Gastrocnemius medialis (tissue), 4 donors: ENCODE measurements at regions not wholly inside any gene's neighbourhood (a gene's known extent, or its start where the extent isn't known, plus 50 kb on each side); places are given as distances from the start of the nearest gene placed in this dataset.

Source experiments
- ATAC-seq, 2 donors: fragments of 150-250 bp; one replicate each; pipeline ENCODE4 v1.9.1; 2016
- DNase-seq, 2 donors: peaks; one replicate each; pipeline ENCODE4 v3.0.0-alpha.2; 2019
- H3K27ac ChIP-seq, 4 donors: fragments of 200-600 bp; sonication (generic); 1 replicate in 1 of 4; 2 replicates in 3 of 4; pipeline ENCODE4 v1.5.1; 2016 to 2018; ENCODE audit warnings: mild to moderate bottlenecking in 2 of 4, moderate library complexity in 1 of 4
- H3K27me3 ChIP-seq, 3 donors: fragments of 200-600 bp; sonication (generic) in 2 of 3; 1 replicate in 1 of 3; 2 replicates in 2 of 3; pipeline versions ENCODE4 v1.5.1 to v1.6.0; 2016 to 2019; ENCODE audit warnings: mild to moderate bottlenecking in 1 of 3, moderate library complexity in 1 of 3
- H3K36me3 ChIP-seq, 2 donors: fragments of 200-600 bp; sonication (generic) in 1 of 2; one replicate each; pipeline ENCODE4 v1.5.1; 2017 to 2018
- H3K4me1 ChIP-seq, 2 donors: fragments of 200-600 bp; sonication (generic) in 1 of 2; one replicate each; pipeline ENCODE4 v1.5.1; 2016 to 2017; ENCODE audit warnings: mild to moderate bottlenecking in 2 of 2
- H3K4me3 ChIP-seq, 4 donors: fragments of 200-600 bp; sonication (generic) in 3 of 4; 1 replicate in 1 of 4; 2 replicates in 3 of 4; pipeline ENCODE4 v1.5.1; 2016 to 2019; ENCODE audit warnings: mild to moderate bottlenecking in 2 of 4
- H3K9me3 ChIP-seq, 3 donors: fragments of 200-600 bp; sonication (generic) in 2 of 3; 1 replicate in 1 of 3; 2 replicates in 2 of 3; pipeline ENCODE4 v1.5.1; 2016 to 2019
- POLR2A ChIP-seq, 2 donors: fragments of 450-650 bp; IDR thresholded peaks; one replicate each; pipeline ENCODE4 v1.6.1; 2017; ENCODE audit warnings: antibody characterized with exemption in 2 of 2, mild to moderate bottlenecking in 2 of 2, moderate library complexity in 2 of 2
- in situ Hi-C, 4 donors: fragments of 200-750 bp; cut with MboI; loops; one replicate each; pipeline versions ENCODE4 v1.15.0 to v1.8.0; 2017; ENCODE audit warnings: low sequenced_read_pairs in 4 of 4
- intact Hi-C: fragments of 100-400 bp; cut with DNase I; formaldehyde crosslinking; loops from one replicate; pipeline ENCODE4 v1.15.1; 2023; ENCODE audit warnings: low total_unique reads
- TF ChIP-seq, protein P1 (sequence below), 5 experiments: fragments of 450-650 bp in 3 of 5; fragments of 200-600 bp in 2 of 5; sonication (generic) in 2 of 5; IDR thresholded peaks in 4 of 5; conservative IDR thresholded peaks in 1 of 5; 1 replicate in 4 of 5; 2 replicates in 1 of 5; pipeline ENCODE4 v1.5.1; 2016 to 2019; ENCODE audit warnings: antibody characterized with exemption in 5 of 5, mild to moderate bottlenecking in 3 of 5, moderate library complexity in 3 of 5

DNA sequence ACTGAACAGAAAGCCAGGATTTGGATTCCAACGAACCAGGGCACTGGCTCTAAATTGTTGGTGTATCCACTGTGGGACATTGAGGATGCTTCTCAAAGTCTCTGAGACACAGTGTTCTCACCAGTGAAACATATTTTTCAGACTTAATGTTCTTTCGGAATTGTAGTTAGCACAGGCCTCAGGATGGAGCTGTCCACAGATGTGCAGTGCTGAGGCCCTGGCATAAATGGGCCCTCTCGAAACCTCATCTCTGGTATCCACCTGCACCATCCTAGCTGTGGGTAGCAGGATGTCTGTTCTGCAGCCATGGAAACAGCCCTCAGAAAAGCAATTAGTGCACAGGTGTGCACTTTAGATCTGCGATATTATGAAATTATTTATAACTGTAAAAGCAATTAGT, 656.8 kb downstream of the TBC1D22A start:
- H3K27me3 ChIP-seq, result no peaks in the 10 kb centered on the region

DNA sequence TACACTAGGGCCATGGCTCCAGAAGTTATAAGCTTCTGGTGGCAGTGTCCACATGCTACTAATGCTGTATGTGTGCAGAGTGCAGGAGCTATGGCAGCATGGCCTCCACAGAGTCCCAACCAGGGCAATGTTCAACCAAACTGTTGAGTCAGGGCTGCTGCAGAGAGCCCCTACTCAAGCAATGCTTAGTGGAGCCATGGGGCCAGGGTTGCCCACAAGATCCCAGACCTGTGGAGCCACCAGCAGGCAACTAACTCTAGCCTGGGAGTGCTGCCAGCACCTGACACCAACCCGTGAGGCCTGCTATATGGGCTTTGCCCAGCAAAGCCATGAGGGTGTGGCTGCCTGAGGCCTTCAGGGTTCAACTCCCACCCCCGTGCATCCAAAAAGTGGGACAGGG, 655.2 kb downstream of the TBC1D22A start:
- no peak for TF ChIP-seq POLR2A (IDR thresholded peaks at IDR 0.05)
- TF ChIP-seq, protein P1, sequence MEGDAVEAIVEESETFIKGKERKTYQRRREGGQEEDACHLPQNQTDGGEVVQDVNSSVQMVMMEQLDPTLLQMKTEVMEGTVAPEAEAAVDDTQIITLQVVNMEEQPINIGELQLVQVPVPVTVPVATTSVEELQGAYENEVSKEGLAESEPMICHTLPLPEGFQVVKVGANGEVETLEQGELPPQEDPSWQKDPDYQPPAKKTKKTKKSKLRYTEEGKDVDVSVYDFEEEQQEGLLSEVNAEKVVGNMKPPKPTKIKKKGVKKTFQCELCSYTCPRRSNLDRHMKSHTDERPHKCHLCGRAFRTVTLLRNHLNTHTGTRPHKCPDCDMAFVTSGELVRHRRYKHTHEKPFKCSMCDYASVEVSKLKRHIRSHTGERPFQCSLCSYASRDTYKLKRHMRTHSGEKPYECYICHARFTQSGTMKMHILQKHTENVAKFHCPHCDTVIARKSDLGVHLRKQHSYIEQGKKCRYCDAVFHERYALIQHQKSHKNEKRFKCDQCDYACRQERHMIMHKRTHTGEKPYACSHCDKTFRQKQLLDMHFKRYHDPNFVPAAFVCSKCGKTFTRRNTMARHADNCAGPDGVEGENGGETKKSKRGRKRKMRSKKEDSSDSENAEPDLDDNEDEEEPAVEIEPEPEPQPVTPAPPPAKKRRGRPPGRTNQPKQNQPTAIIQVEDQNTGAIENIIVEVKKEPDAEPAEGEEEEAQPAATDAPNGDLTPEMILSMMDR (IDR thresholded peaks at IDR 0.05 in 4 of 5, conservative IDR thresholded peaks at IDR 0.05 in 1 of 5), result no peak
- in situ Hi-C loops, result no loop called here

More for the DNA sequence above, 656.8 kb downstream of the TBC1D22A start:
- no peaks in the 10 kb centered on the region for H3K36me3 ChIP-seq
- in situ Hi-C loops (no loop called here), intact Hi-C loops (no loop called here)
- H3K4me3 ChIP-seq, result no peak overlapping the region
- ATAC-seq, result no peak
- H3K4me1 ChIP-seq, result no peaks in the 10 kb centered on the region
- TF ChIP-seq, protein P1 (IDR thresholded peaks at IDR 0.05 in 4 of 5, conservative IDR thresholded peaks at IDR 0.05 in 1 of 5), result no peak
- no peak for TF ChIP-seq POLR2A (IDR thresholded peaks at IDR 0.05)
- no peak overlapping the region for H3K27ac ChIP-seq
- no peaks in the 10 kb centered on the region for H3K9me3 ChIP-seq
- DNase-seq, result no peak

DNA sequence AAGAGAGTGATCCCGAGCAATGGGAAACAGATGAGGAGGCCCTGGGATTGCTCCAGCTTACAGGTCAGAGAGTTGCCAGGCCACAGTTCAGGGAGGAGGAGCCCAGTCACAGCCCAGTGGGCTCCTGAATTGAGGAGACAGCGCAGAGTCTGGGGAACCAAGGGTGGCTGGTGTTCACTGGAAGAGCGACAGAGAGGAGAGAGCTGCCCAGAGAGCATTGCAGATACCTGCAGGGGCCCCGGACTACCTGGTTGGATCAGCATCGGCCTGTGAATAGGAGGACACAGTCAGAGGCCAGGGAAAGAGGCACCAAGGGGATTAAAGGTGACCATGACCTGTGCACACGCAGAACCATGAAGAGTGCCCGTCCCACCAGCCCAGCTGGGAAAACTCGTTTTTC, 648.6 kb downstream of the TBC1D22A start:
- in situ Hi-C loops (no loop called here), intact Hi-C loops (no loop called here)
- DNase-seq, result no peak
- no peak overlapping the region for H3K4me3 ChIP-seq
- H3K27ac ChIP-seq, result no peak overlapping the region
- TF ChIP-seq POLR2A (IDR thresholded peaks at IDR 0.05), result no peak
- TF ChIP-seq, protein P1 (IDR thresholded peaks at IDR 0.05 in 4 of 5, conservative IDR thresholded peaks at IDR 0.05 in 1 of 5), result no peak
- ATAC-seq, result no peak
- H3K4me1 ChIP-seq, result no peaks in the 10 kb centered on the region
- no peaks in the 10 kb centered on the region for H3K9me3 ChIP-seq
- H3K36me3 ChIP-seq, result no peaks in the 10 kb centered on the region
- H3K27me3 ChIP-seq, result no peaks in the 10 kb centered on the region

More for the DNA sequence above, 655.2 kb downstream of the TBC1D22A start:
- H3K27ac ChIP-seq, result no peak overlapping the region
- no peak for DNase-seq
- intact Hi-C loops, result no loop called here
- ATAC-seq, result no peak
- no peaks in the 10 kb centered on the region for H3K4me1 ChIP-seq
- no peaks in the 10 kb centered on the region for H3K36me3 ChIP-seq
- no peaks in the 10 kb centered on the region for H3K27me3 ChIP-seq
- H3K4me3 ChIP-seq, result no peak overlapping the region
- H3K9me3 ChIP-seq, result no peaks in the 10 kb centered on the region

DNA sequence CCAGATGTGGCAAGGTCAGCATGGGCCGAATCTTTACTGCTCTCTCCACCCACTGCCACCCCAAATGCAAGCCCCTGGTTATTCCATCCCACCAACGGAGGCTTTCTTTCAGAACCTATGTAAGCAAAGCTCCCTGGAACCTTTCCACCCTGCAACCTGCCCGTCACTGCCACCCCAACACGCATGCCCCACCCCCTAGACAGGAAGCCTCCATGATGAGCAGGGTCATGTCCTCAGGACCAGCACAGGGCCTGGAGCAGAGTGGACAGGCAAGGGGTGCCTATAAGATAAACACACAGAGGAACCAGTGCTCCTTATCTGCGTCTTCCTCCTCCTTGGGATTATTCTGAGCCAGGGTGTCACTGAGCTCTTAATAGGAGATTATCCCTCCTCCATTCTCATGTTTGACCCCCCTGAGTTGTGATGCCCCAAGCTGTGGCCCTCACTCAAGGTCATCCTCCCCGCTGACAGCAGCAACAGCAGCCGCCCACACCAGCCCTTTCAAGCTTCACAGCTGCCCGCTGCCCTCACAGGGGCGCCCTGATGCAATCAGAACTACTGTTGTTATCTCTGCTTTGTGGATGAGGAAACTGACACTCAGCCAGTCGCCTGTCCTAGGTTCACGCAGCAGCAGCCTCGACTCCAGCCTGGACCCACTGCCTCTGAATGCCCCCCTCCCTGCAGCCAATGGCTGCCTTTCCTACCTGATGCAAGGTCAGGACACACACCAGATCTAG, 647.3 kb downstream of the TBC1D22A start:
- in situ Hi-C loops, result no loop called here
- H3K36me3 ChIP-seq, result no peaks in the 10 kb centered on the region
- DNase-seq (no peak), ATAC-seq (no peak)
- H3K4me1 ChIP-seq, result no peaks in the 10 kb centered on the region
- no peaks in the 10 kb centered on the region for H3K9me3 ChIP-seq
- intact Hi-C loops, result no loop called here
- TF ChIP-seq POLR2A (IDR thresholded peaks at IDR 0.05), result no peak
- TF ChIP-seq, protein P1 (IDR thresholded peaks at IDR 0.05 in 4 of 5, conservative IDR thresholded peaks at IDR 0.05 in 1 of 5), result no peak
- H3K27ac ChIP-seq, result no peak overlapping the region
- H3K4me3 ChIP-seq, result no peak overlapping the region
- no peaks in the 10 kb centered on the region for H3K27me3 ChIP-seq

DNA sequence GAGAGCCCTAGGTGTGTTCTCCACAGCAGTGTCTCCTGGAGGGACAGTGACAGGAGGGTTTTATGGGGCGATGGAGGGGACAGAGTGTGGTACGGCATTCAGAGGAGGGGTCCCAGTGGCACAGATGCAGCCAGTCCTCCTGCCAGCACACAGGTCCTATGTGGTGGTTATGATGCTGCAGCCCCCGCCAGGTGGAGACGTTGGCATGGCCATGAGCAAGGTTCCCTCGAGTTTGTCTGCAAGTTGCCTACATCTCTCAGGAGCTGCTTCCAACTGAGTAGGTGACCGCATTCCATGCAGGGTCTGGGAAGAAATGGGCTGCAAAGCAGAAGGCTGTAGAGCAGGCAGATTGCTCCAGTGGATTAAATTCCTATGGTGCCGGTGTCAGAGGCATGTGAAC, 646.0 kb downstream of the TBC1D22A start:
- Histone ChIP-seq H3K27ac (no peak overlapping the region), H3K9me3 (no peaks in the 10 kb centered on the region), H3K4me1 (no peaks in the 10 kb centered on the region), H3K4me3 (no peak overlapping the region), H3K27me3 (no peaks in the 10 kb centered on the region), H3K36me3 (no peaks in the 10 kb centered on the region)
- ATAC-seq, result no peak
- intact Hi-C loops (no loop called here), in situ Hi-C loops (no loop called here)
- no peak for TF ChIP-seq POLR2A (IDR thresholded peaks at IDR 0.05)
- TF ChIP-seq, protein P1 (IDR thresholded peaks at IDR 0.05 in 4 of 5, conservative IDR thresholded peaks at IDR 0.05 in 1 of 5), result no peak
- no peak for DNase-seq
